ENCODE measurements at regions not wholly inside any gene's neighbourhood (a gene's known extent, or its start where the extent isn't known, plus 50 kb on each side); places are given as distances from the start of the nearest gene placed in this dataset.

DNA sequence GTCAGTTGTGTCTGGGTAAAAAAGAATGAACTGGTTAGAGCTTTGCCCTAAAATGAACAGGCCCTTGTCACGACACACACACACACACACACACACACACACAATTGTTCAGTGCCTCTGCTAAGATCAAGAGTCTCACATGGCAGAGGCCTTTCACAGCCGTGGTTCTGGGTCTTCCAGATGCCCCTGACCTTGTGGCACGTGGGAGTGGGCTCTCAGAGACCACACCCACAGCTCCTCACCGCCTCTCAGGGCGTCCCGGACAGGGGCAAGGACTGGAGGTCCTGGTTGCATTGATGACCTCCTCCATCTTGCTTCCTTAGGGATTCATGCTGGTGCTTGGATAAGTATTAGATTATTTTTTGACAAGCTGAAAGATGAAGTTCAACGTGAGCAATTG is 101.0 kb downstream of the HSPH1 start:
- TF ChIP-seq, protein P1, sequence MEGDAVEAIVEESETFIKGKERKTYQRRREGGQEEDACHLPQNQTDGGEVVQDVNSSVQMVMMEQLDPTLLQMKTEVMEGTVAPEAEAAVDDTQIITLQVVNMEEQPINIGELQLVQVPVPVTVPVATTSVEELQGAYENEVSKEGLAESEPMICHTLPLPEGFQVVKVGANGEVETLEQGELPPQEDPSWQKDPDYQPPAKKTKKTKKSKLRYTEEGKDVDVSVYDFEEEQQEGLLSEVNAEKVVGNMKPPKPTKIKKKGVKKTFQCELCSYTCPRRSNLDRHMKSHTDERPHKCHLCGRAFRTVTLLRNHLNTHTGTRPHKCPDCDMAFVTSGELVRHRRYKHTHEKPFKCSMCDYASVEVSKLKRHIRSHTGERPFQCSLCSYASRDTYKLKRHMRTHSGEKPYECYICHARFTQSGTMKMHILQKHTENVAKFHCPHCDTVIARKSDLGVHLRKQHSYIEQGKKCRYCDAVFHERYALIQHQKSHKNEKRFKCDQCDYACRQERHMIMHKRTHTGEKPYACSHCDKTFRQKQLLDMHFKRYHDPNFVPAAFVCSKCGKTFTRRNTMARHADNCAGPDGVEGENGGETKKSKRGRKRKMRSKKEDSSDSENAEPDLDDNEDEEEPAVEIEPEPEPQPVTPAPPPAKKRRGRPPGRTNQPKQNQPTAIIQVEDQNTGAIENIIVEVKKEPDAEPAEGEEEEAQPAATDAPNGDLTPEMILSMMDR (IDR thresholded peaks at IDR 0.05): no peak
- TF ChIP-seq POLR2AphosphoS5 (IDR thresholded peaks at IDR 0.05; ENCODE audit: insufficient read depth in 1 of 2, low read depth in 1 of 2): no peak

All from vagina (tissue), 2 donors.